GM12891 (cell line): ENCODE measurements at regions not wholly inside any gene's neighbourhood (a gene's known extent, or its start where the extent isn't known, plus 50 kb on each side); places are given as distances from the start of the nearest gene placed in this dataset.

Experiments used
- POLR2A ChIP-seq: IDR thresholded peaks from 2 replicates; pipeline ENCODE4 v1.6.1; 2011; ENCODE audit warnings: low read depth, low read length, control low read depth
- POLR2AphosphoS5 ChIP-seq: IDR thresholded peaks from 2 replicates; pipeline ENCODE4 v1.6.1; 2011; ENCODE audit warnings: low read depth, low read length, control low read depth
- SPI1 ChIP-seq: IDR thresholded peaks from 2 replicates; pipeline ENCODE4 v1.6.1; 2011; ENCODE audit warnings: low read depth, low read length, control low read depth
- TAF1 ChIP-seq: IDR thresholded peaks from 2 replicates; pipeline ENCODE4 v1.6.1; 2011; ENCODE audit warnings: low read depth, low read length, control low read depth

DNA sequence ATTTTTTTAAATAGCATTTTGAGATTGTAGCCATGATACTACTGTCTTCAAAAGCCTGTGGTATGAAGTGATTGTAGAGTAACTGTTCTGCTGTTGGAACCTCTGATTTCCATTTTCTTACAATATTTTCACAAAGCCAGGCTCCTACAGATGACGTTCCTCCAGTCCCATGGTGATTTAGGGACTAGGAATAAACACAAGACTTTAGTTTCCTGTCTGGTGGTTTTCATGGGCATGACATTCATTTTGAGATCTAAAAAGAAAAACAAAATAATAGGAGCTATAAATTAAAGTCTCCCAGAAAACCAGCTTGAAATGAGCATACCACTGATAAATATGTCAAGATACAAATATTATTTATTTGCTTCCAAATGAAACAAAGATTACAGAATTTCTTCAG lies 1223.5 kb upstream of the CELF4 start:
- TF ChIP-seq POLR2AphosphoS5 = no peak
- TF ChIP-seq TAF1 = no peak
- no peak for TF ChIP-seq SPI1
- TF ChIP-seq POLR2A = no peak
